Neural cell (in vitro differentiated cells): ENCODE measurements at regions not wholly inside any gene's neighbourhood (a gene's known extent, or its start where the extent isn't known, plus 50 kb on each side); places are given as distances from the start of the nearest gene placed in this dataset.

ENCODE experiments used
- H2AFZ ChIP-seq: fragments of 200-600, 300-800 bp; sonication (generic), shearing (Covaris generic); 2 replicates; pipeline ENCODE4 v1.6.0; 2014; ENCODE audit warnings: low read depth, mild to moderate bottlenecking, antibody characterized with exemption, low read length, moderate library complexity
- H3F3A ChIP-seq: fragments of 200-600 bp; shearing (Covaris generic); 2 replicates; pipeline ENCODE4 v1.6.1; 2016; ENCODE audit warnings: mild to moderate bottlenecking, moderate library complexity, mixed read lengths, antibody characterized with exemption, low read length; ENCODE audit not compliant: insufficient read depth, poor library complexity, severe bottlenecking
- H3K27ac ChIP-seq: fragments of 200-600, 300-800 bp; sonication (generic), shearing (Covaris generic); 2 replicates; pipeline ENCODE4 v1.5.1; 2014; ENCODE audit warnings: mild to moderate bottlenecking, low read length, moderate library complexity
- H3K27me3 ChIP-seq: fragments of 300-800, 200-600 bp; sonication (generic), shearing (Covaris generic); 2 replicates; pipeline ENCODE4 v1.6.0; 2014; ENCODE audit warnings: mild to moderate bottlenecking, low read depth, low read length, moderate library complexity; ENCODE audit not compliant: insufficient read depth
- H3K36me3 ChIP-seq: fragments of 300-800, 200-600 bp; sonication (generic), shearing (Covaris generic); 2 replicates; pipeline ENCODE4 v1.5.1; 2014; ENCODE audit warnings: mild to moderate bottlenecking, antibody characterized with exemption, low read length, moderate library complexity; ENCODE audit not compliant: insufficient read depth
- H3K4me2 ChIP-seq: fragments of 300-800, 200-600 bp; sonication (generic), shearing (Covaris generic); 2 replicates; pipeline ENCODE4 v1.6.0; 2014; ENCODE audit warnings: mild to moderate bottlenecking, low read length
- H3K4me3 ChIP-seq: fragments of 300-800, 200-600 bp; sonication (generic), shearing (Covaris generic); 2 replicates; pipeline ENCODE4 v1.5.1; 2014; ENCODE audit warnings: mild to moderate bottlenecking, low read length, moderate library complexity
- H3K79me2 ChIP-seq: fragments of 200-600 bp; shearing (Covaris generic); replicated peaks from 2 replicates; pipeline ENCODE4 v1.6.0; 2014; ENCODE audit warnings: mild to moderate bottlenecking, low read length, moderate library complexity; ENCODE audit not compliant: insufficient read depth
- H3K9ac ChIP-seq: fragments of 300-800, 200-600 bp; sonication (generic), shearing (Covaris generic); 2 replicates; pipeline ENCODE4 v1.6.1; 2016; ENCODE audit warnings: mild to moderate bottlenecking, low read length, mixed read lengths
- H3K9me2 ChIP-seq: fragments of 200-600 bp; shearing (Covaris generic); 2 replicates; pipeline ENCODE4 v1.6.1; 2016; ENCODE audit warnings: mild to moderate bottlenecking, low read length, mixed read lengths; ENCODE audit not compliant: insufficient read depth
- H3K9me3 ChIP-seq: fragments of 200-600, 300-800 bp; sonication (generic), shearing (Covaris generic); 2 replicates; pipeline ENCODE4 v1.6.1; 2016; ENCODE audit warnings: mild to moderate bottlenecking, mixed run types, low read length, moderate library complexity, mixed read lengths
- H4K20me1 ChIP-seq: fragments of 200-600 bp; shearing (Covaris generic); 2 replicates; pipeline ENCODE4 v1.6.1; 2016; ENCODE audit warnings: mild to moderate bottlenecking, mixed run types; ENCODE audit not compliant: insufficient read depth
- CTCF ChIP-seq: fragments of 450-650 bp; IDR thresholded peaks from 2 replicates; pipeline ENCODE4 v1.5.1; 2014; ENCODE audit warnings: antibody characterized with exemption, mild to moderate bottlenecking, moderate library complexity; ENCODE audit not compliant: poor library complexity, severe bottlenecking
- EP300 ChIP-seq: fragments of 450-650 bp; conservative IDR thresholded peaks from 2 replicates; pipeline ENCODE4 v1.6.1; 2014; ENCODE audit warnings: antibody characterized with exemption, mild to moderate bottlenecking, moderate library complexity; ENCODE audit not compliant: poor library complexity, severe bottlenecking
- EZH2 ChIP-seq: fragments of 200-600, 300-800 bp; shearing (Covaris generic), sonication (generic); IDR thresholded peaks from 2 replicates; pipeline ENCODE4 v1.6.1; 2014; ENCODE audit warnings: antibody characterized with exemption, low read length, borderline replicate concordance, mild to moderate bottlenecking; ENCODE audit not compliant: insufficient read depth, poor library complexity, severe bottlenecking
- MXI1 ChIP-seq: fragments of 450-650 bp; conservative IDR thresholded peaks from 2 replicates; pipeline ENCODE4 v1.6.1; 2014; ENCODE audit warnings: antibody characterized with exemption, mild to moderate bottlenecking; ENCODE audit not compliant: poor library complexity, severe bottlenecking
- POLR2AphosphoS5 ChIP-seq: IDR thresholded peaks from 2 replicates; pipeline ENCODE4 v1.6.1; 2012
- RAD21 ChIP-seq: fragments of 450-650 bp; conservative IDR thresholded peaks from 2 replicates; pipeline ENCODE4 v1.6.1; 2014; ENCODE audit warnings: antibody characterized with exemption, mild to moderate bottlenecking, moderate library complexity
- REST ChIP-seq: IDR thresholded peaks from 2 replicates; pipeline ENCODE4 v1.6.1; 2012; ENCODE audit warnings: borderline replicate concordance
- SMC3 ChIP-seq: fragments of 450-650 bp; conservative IDR thresholded peaks from 2 replicates; pipeline ENCODE4 v1.6.1; 2014; ENCODE audit warnings: antibody characterized with exemption, mild to moderate bottlenecking, moderate library complexity; ENCODE audit not compliant: poor library complexity
- TAF1 ChIP-seq: IDR thresholded peaks from 2 replicates; pipeline ENCODE4 v1.6.1; 2012; ENCODE audit warnings: low read depth

- H4K20me1 ChIP-seq: no peaks in the 10 kb centered on the region
- no peaks in the 10 kb centered on the region for H3K36me3 ChIP-seq
- H3K9ac ChIP-seq: no peak overlapping the region
- no peak overlapping the region for H2AFZ ChIP-seq
- H3K9me2 ChIP-seq: no peaks in the 10 kb centered on the region
- no peaks in the 10 kb centered on the region for H3K9me3 ChIP-seq
- no peaks in the 10 kb centered on the region for H3F3A ChIP-seq
- H3K27me3 ChIP-seq: no peaks in the 10 kb centered on the region
- no peaks in the 10 kb centered on the region for H3K79me2 ChIP-seq
- no peak for TF ChIP-seq SMC3
- TF ChIP-seq TAF1: no peak
- no peak for TF ChIP-seq MXI1
- TF ChIP-seq REST: no peak
- no peak for TF ChIP-seq EZH2
- TF ChIP-seq CTCF: no peak
- no peak for TF ChIP-seq POLR2AphosphoS5
- TF ChIP-seq EP300: no peak
- TF ChIP-seq RAD21: no peak
- H3K4me2 ChIP-seq: no peak overlapping the region
- H3K27ac ChIP-seq: no peak overlapping the region
- H3K4me3 ChIP-seq: no peak overlapping the region
Measured at GRCh38 chr13:29937841-29938240, 87.4 kb upstream of the UBL3 start.

GRCh38 chr13:29937379-29937778 lies 87.0 kb upstream of the UBL3 start:
- no peak overlapping the region for H3K27ac ChIP-seq
- no peaks in the 10 kb centered on the region for H3K27me3 ChIP-seq
- no peak overlapping the region for H3K9ac ChIP-seq
- H3K79me2 ChIP-seq: no peaks in the 10 kb centered on the region
- no peaks in the 10 kb centered on the region for H3F3A ChIP-seq
- H3K4me2 ChIP-seq: no peak overlapping the region
- H3K4me3 ChIP-seq: no peak overlapping the region
- H3K9me2 ChIP-seq: no peaks in the 10 kb centered on the region
- H2AFZ ChIP-seq: no peak overlapping the region
- no peaks in the 10 kb centered on the region for H3K36me3 ChIP-seq
- no peaks in the 10 kb centered on the region for H4K20me1 ChIP-seq
- H3K9me3 ChIP-seq: no peaks in the 10 kb centered on the region
- TF ChIP-seq EZH2 (no peak), TAF1 (no peak), RAD21 (no peak), SMC3 (no peak), EP300 (no peak), MXI1 (no peak)

GRCh38 chr13:29936956-29937355 lies 86.5 kb upstream of the UBL3 start:
- Histone ChIP-seq H3K27ac (no peak overlapping the region), H3K4me2 (no peak overlapping the region), H3K36me3 (no peaks in the 10 kb centered on the region), H3K27me3 (no peaks in the 10 kb centered on the region), H3K79me2 (no peaks in the 10 kb centered on the region), H3F3A (no peaks in the 10 kb centered on the region), H3K4me3 (no peak overlapping the region), H4K20me1 (no peaks in the 10 kb centered on the region), H3K9ac (no peak overlapping the region), H2AFZ (no peak overlapping the region), H3K9me2 (no peaks in the 10 kb centered on the region), H3K9me3 (no peaks in the 10 kb centered on the region)
- no peak for TF ChIP-seq MXI1
- TF ChIP-seq EZH2: no peak
- TF ChIP-seq REST: no peak
- no peak for TF ChIP-seq POLR2AphosphoS5
- TF ChIP-seq EP300: no peak
- TF ChIP-seq SMC3: no peak
- TF ChIP-seq TAF1: no peak
- TF ChIP-seq RAD21: no peak
- TF ChIP-seq CTCF: no peak
